Amniotic epithelial cell (primary cell): ENCODE measurements at regions not wholly inside any gene's neighbourhood (a gene's known extent, or its start where the extent isn't known, plus 50 kb on each side); places are given as distances from the start of the nearest gene placed in this dataset.
"Not testable (repeated sequence)": the region's sequence is repeated elsewhere in the genome, so short reads cannot be mapped to it uniquely, and the experiment has no call there.

Experiments used
- DNase-seq: peaks from one replicate; pipeline ENCODE4 v3.0.0-alpha.2; 2010; ENCODE audit warnings: low read depth

DNA sequence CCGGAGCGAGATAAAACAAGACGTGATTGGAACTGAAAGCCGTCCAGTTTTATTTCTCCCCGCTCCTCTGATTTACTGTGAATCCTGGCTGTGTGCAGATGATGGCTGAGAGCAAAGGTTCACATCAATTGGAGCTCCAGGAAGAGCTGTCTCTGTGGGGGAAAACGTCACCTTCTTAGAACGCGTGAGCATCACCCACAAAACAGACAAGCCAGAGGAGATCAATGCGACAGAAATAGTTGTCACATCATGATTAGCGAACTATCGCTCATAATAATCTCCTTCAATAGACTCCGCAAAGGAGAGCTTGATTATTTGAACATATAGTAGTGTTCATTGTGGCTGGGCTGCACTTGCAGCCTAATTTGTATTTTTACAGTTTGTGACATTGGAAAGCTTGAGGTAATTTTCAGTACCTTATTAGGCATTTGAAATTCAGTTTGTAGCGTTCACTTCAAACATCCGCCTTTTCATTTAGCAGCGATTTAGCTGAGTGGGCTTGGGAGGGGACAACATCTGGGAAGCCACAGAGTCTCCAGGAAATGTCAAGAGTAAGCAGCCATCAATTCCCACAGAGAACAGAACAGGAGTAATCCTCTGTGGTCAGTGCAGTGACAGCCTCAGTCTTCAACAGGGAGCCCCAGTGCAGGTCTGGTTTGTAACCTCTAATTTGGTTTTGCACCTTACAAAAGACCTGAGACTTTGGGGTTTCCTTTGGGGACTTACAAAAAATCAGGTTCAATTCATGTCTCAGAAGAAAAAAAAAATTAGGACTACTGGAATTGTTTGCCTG, 276.8 kb upstream of the PFKP start:
- DNase-seq: no peak

- DNase-seq: no peak
These were observed 281.1 kb upstream of the PFKP start for GRCh38 chr10:2786251-2786650.

- no peak for DNase-seq
These were observed 282.6 kb upstream of the PFKP start for GRCh38 chr10:2784766-2785165.

GRCh38 chr10:2782950-2783349, 284.4 kb upstream of the PFKP start:
- DNase-seq: no peak

- no peak for DNase-seq
These were observed 285.1 kb upstream of the PFKP start for GRCh38 chr10:2782265-2782664.

- DNase-seq: no peak
These were observed 289.5 kb upstream of the PFKP start for GRCh38 chr10:2777666-2778355.

DNA sequence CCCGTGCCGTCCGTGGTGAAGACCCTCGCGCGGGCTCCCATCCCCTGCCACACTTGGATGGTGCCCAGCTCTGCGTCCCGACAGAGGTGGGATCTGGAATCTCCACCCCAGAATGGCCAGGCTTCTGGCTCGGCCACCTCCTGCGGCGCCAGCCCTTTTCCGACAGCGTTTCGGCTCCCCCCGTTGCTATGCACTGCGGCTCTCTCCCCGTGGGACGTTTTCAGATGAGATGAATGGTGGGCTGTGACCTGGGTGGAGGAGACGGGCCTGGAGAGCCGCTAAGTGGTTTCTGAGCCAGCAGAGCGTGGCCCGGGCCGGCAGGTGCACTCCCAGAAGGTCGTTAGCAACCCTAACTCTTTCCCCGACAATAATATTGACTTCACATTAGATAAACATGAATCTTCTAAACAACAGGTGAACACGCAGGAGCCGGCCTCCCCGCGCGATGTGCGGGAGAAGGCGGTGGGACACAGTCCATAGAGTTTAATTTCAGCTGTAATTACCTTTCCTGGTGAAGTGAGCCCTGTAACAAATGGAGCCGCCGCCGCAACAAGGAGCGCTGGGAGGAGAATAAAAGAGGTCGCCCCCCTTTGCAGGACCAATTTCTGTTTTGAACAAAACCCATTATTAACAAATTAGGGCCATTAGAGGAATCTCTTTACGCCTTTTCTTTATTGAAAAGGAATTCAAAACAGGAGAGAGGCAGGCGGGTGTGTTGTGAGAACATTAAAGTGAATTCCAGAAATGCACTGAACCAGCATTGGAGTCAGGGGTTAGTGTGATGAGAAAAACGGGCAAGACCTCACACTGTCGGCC, 294.3 kb upstream of the PFKP start:
- no peak for DNase-seq

DNA sequence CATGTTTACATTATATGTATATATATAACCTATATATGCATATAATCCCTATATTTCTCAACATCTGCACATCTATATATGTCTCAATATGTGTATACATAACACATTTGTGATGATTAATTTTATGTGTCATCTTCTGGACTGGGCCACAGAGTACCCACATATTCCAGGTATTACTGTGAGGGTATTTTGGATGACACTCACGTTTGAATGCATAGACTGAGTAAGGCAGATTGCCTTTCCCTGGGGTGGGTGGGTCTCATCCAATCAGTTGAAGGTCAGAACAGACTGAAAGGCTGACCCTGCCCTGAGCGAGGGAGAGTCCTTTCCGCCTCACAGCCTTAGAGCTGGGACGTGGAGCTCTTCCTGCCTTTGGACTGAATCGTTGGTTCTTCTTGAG, 295.2 kb upstream of the PFKP start:
- DNase-seq: no peak

DNA sequence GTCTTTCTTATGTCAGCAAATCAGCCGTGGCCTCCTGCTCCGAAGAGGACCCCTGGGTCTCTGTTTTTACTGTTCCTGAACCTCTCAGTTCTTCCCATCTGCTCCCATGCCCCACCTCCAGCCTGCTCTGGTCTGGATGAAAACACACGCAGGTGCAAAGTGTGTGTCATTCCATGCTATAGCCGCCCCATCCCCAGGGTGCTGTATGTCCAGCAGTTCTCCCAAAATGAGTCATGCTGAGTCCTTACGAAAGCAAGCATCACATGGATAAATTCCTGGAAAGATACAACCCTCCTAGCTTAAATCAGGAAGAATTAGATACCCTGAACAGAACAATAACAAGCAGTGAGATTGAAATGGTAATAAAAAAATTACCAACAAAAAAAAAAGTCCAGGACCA, 300.1 kb upstream of the PFKP start:
- DNase-seq: not testable (repeated sequence)

GRCh38 chr10:2761971-2762370, 305.4 kb upstream of the PFKP start:
- no peak for DNase-seq

- DNase-seq: no peak
These were observed 306.0 kb upstream of the PFKP start for GRCh38 chr10:2761311-2761710.

DNA sequence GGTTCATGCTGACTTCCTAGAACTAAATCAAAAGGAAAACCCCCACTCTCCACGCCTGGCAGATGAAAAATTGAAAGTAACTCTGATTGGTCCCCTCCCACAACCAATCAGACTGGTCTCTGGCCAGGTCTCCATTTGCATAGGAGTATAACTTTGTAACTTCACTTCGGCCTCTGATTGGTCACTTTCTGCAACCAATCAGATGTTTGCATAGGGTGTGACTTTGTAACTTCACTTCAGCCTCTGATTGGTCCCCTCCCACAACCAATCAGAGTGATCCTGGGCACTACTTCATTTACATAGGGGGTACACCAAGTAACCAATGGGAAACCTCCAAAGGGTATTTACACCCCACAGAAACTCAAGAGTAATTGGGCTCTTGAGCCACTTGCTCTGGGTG, 306.6 kb upstream of the PFKP start:
- DNase-seq: no peak

- DNase-seq: no peak
These were observed 308.1 kb upstream of the PFKP start for GRCh38 chr10:2759233-2759632.

GRCh38 chr10:2754943-2755342, 312.4 kb upstream of the PFKP start:
- DNase-seq: no peak

DNA sequence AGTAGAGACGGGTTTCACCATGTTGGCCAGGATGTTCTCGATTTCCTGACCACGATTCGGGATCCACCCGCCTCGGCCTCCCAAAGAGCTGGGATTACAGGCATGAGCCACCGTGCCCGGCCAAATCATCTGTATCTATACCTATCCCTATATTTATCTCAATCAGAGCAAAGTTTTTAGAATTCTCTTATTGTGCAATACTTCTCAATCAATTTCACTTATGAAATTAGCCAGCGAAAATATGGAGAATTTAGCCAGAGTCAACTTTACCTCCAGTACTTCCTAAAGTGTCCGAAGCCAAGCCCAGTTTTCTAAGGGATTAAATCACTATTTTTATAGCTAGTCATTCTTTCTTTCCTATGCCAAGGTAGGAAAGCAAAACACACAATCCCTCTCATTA, 319.1 kb upstream of the PFKP start:
- no peak for DNase-seq

GRCh38 chr10:2746638-2747037, 320.7 kb upstream of the PFKP start:
- no peak for DNase-seq

DNA sequence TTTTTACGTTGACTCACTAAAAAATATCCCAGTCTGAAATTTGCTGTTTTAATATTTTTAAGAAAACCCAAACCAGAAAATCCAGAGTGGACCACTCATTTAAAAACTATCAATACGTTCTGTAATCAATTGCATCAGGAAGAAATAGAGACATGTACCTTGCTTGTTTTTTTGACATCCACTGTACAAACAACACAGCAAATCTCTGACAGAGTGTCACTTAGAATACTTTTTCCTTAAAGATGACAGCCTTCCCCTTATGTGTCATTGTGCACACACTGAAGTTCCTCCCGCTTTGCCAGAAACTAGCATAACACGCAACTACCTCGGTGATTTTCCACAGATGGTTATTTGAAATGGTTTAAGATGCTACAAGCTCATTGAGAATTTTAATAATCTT, 321.7 kb upstream of the PFKP start:
- no peak for DNase-seq

DNA sequence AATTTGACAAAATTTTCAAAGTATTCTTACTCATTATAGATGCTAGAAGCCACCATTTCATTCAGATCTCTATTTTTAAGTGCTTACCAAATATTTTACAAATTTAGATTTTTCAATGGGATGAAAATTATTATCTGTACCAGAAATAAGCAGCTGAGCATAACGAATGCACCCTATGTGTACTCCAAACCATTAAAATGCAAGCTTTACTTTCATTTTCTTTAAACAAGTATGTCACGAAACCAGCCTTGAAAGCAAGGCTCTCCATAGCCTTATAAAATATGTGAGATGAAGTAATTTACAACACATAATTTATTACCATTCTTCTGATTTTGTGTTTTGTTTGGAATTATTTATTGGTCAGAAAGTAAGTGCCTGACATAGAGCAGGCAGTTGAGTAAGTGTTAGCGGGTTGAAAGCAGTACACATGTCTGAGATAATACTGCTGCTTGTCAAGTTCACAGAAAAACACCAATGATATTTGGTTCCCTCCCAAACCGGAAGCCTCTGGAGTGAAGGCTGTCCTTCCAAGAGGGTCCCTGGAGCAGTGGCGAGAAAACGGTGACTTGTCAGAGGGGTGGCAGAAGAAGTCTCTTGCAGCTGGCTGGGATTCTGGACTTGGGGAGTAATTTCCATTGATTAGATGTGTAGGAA, 322.7 kb upstream of the PFKP start:
- no peak for DNase-seq

- DNase-seq: no peak
These were observed 332.7 kb upstream of the PFKP start for GRCh38 chr10:2734603-2735002.

GRCh38 chr10:2733278-2733963, 333.9 kb upstream of the PFKP start:
- DNase-seq: no peak

- no peak for DNase-seq
These were observed 335.4 kb upstream of the PFKP start for GRCh38 chr10:2731940-2732339.

DNA sequence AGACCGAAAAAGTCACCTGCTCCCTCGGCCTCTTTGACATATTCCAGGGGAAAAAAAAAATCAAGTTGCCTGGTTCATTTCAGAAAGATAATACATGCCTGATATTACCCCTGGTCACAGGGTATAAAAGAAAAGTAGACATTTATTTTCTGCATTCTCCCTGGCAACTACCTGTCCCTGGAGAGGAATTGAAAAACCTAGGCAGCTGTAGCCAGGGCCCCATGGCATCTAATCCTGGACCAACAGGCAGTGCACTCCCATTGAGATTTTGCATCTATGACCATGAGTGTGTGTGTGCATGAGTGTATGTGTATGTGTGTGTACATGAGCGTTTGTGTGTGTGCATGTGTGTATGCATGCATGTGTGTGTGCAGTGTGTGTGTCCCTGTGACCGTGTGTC, 338.2 kb upstream of the PFKP start:
- no peak for DNase-seq
